HCT116 (cell line): ENCODE measurements at regions not wholly inside any gene's neighbourhood (a gene's known extent, or its start where the extent isn't known, plus 50 kb on each side); places are given as distances from the start of the nearest gene placed in this dataset.

ENCODE experiments used
- CTCF ChIP-seq, 3 experiments: fragments of 200-600 bp in 1 of 3; sonication (generic) in 1 of 3; IDR thresholded peaks in 2 of 3; conservative IDR thresholded peaks in 1 of 3; 2 replicates each; pipeline ENCODE4 v1.5.1; 2012 to 2017; ENCODE audit warnings: low read depth in 2 of 3, low read length in 2 of 3, antibody characterized with exemption in 1 of 3, borderline replicate concordance in 1 of 3, control low read depth in 1 of 3, mild to moderate bottlenecking in 1 of 3, mixed read lengths in 1 of 3, mixed run types in 1 of 3, moderate library complexity in 1 of 3; ENCODE audit not compliant: insufficient read depth in 1 of 3
- SIN3A ChIP-seq: IDR thresholded peaks from 2 replicates; pipeline ENCODE4 v1.6.1; 2012; ENCODE audit warnings: low read depth

GRCh38 chr11:23973244-23973643, 523.6 kb upstream of the LUZP2 start:
- TF ChIP-seq SIN3A (no peak), CTCF (IDR thresholded peaks at IDR 0.05 in 2 of 3, conservative IDR thresholded peaks at IDR 0.05 in 1 of 3; ENCODE audit: borderline replicate concordance in 1 of 3, insufficient read depth in 1 of 3, low read depth in 2 of 3, low read length in 2 of 3) (no peak)
